ENCODE measurements at regions not wholly inside any gene's neighbourhood (a gene's known extent, or its start where the extent isn't known, plus 50 kb on each side); places are given as distances from the start of the nearest gene placed in this dataset.
A peak's percentile ranks its signal among the peaks of the same experiment; 100 is the strongest.

- ATAC-seq (no peak), DNase-seq (no peak)
- H3K4me1 ChIP-seq (ENCODE audit: insufficient read depth, low read length), result peaks cover 28% of the 10 kb centered on the region
- no peak overlapping the region for H2AFZ ChIP-seq (ENCODE audit: low read length)
- ChIA-PET CTCF (no interaction called here), POLR2A (ENCODE audit: unreplicated experiment) (no interaction called here)
- H3K27me3 ChIP-seq (ENCODE audit: low read length), result no peaks in the 10 kb centered on the region
- H3K27ac ChIP-seq (ENCODE audit: low read length), result peak overlapping the region; percentile 92
- peaks cover 6% of the 10 kb centered on the region for H3F3A ChIP-seq (ENCODE audit: low read length, unreplicated experiment)
- H3K9ac ChIP-seq (ENCODE audit: low read length), result peak overlapping the region; percentile 46; the same call in 1 of the 2 replicates
- 0 out of 2 replicates have a peak, but pooled peaks cover 10% of the 10 kb centered on the region for H3K9me3 ChIP-seq (ENCODE audit: low read length)
- TF ChIP-seq EZH2 (IDR thresholded peaks at IDR 0.05; ENCODE audit: low read length, unreplicated experiment) (no peak), EZH2phosphoT487 (IDR thresholded peaks at IDR 0.05; ENCODE audit: borderline replicate concordance, low read length) (no peak)
- TF ChIP-seq, protein P1, sequence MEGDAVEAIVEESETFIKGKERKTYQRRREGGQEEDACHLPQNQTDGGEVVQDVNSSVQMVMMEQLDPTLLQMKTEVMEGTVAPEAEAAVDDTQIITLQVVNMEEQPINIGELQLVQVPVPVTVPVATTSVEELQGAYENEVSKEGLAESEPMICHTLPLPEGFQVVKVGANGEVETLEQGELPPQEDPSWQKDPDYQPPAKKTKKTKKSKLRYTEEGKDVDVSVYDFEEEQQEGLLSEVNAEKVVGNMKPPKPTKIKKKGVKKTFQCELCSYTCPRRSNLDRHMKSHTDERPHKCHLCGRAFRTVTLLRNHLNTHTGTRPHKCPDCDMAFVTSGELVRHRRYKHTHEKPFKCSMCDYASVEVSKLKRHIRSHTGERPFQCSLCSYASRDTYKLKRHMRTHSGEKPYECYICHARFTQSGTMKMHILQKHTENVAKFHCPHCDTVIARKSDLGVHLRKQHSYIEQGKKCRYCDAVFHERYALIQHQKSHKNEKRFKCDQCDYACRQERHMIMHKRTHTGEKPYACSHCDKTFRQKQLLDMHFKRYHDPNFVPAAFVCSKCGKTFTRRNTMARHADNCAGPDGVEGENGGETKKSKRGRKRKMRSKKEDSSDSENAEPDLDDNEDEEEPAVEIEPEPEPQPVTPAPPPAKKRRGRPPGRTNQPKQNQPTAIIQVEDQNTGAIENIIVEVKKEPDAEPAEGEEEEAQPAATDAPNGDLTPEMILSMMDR (conservative IDR thresholded peaks at IDR 0.05; ENCODE audit: low read depth, low read length), result no peak
- no TSS peak for BruUV-seq (replicated peaks)
- peak overlapping the region; percentile 36; the same call in 1 of the 2 replicates for H3K4me2 ChIP-seq (ENCODE audit: low read length)
- no peaks in the 10 kb centered on the region; the same call in 1 of the 2 replicates for H3K36me3 ChIP-seq (ENCODE audit: low read depth, low read length)
- H3K9me2 ChIP-seq (replicated peaks; ENCODE audit: low read length), result no peaks in the 10 kb centered on the region
- no peaks in the 10 kb centered on the region for H4K20me1 ChIP-seq (ENCODE audit: low read length)
- intact Hi-C loops (cut with micrococcal nuclease), result loop anchor here (1.0 kb wide), 2 partner anchors 21 to 65 kb away; no protein-coding TSS in a partner anchor
- H3K79me2 ChIP-seq (ENCODE audit: low read length), result no peaks in the 10 kb centered on the region
- no peak overlapping the region for H3K4me3 ChIP-seq (ENCODE audit: low read length)
Measured at GRCh38 chr12:114998750-114999128, 314.8 kb upstream of the TBX3 start.

GRCh38 chr12:114998118-114998749 is 314.3 kb upstream of the TBX3 start:
- no peaks in the 10 kb centered on the region for H4K20me1 ChIP-seq (ENCODE audit: low read length)
- H3K4me2 ChIP-seq (ENCODE audit: low read length), result no peak overlapping the region
- no peaks in the 10 kb centered on the region for H3K79me2 ChIP-seq (ENCODE audit: low read length)
- no TSS peak for BruUV-seq (replicated peaks)
- POLR2A ChIA-PET (ENCODE audit: unreplicated experiment), result no interaction called here
- no peak for TF ChIP-seq EZH2 (IDR thresholded peaks at IDR 0.05; ENCODE audit: low read length, unreplicated experiment)
- TF ChIP-seq, protein P1 (conservative IDR thresholded peaks at IDR 0.05; ENCODE audit: low read depth, low read length), result no peak
- no peak for TF ChIP-seq EZH2phosphoT487 (IDR thresholded peaks at IDR 0.05; ENCODE audit: borderline replicate concordance, low read length)
- DNase-seq (no peak), ATAC-seq (no peak)
- no peaks in the 10 kb centered on the region; the same call in 1 of the 2 replicates for H3K36me3 ChIP-seq (ENCODE audit: low read depth, low read length)
- H3K9me3 ChIP-seq (ENCODE audit: low read length), result 0 out of 2 replicates have a peak, but pooled peaks cover 10% of the 10 kb centered on the region
- no peak overlapping the region for H3K9ac ChIP-seq (ENCODE audit: low read length)
- intact Hi-C loops (cut with micrococcal nuclease), result no loop called here
- no peak overlapping the region for H2AFZ ChIP-seq (ENCODE audit: low read length)
- peaks cover 6% of the 10 kb centered on the region for H3F3A ChIP-seq (ENCODE audit: low read length, unreplicated experiment)
- H3K27me3 ChIP-seq (ENCODE audit: low read length), result no peaks in the 10 kb centered on the region
- H3K4me1 ChIP-seq (ENCODE audit: insufficient read depth, low read length), result peaks cover 26% of the 10 kb centered on the region
- no peak overlapping the region for H3K27ac ChIP-seq (ENCODE audit: low read length)
- CTCF ChIA-PET, result no interaction called here
- H3K4me3 ChIP-seq (ENCODE audit: low read length), result no peak overlapping the region
- no peaks in the 10 kb centered on the region for H3K9me2 ChIP-seq (replicated peaks; ENCODE audit: low read length)

- H3K4me1 ChIP-seq (ENCODE audit: insufficient read depth, low read length), result peaks cover 26% of the 10 kb centered on the region
- H3K9ac ChIP-seq (ENCODE audit: low read length), result no peak overlapping the region
- H3K9me3 ChIP-seq (ENCODE audit: low read length), result 0 out of 2 replicates have a peak, but pooled peaks cover 10% of the 10 kb centered on the region
- no peak overlapping the region for H2AFZ ChIP-seq (ENCODE audit: low read length)
- H4K20me1 ChIP-seq (ENCODE audit: low read length), result no peaks in the 10 kb centered on the region
- H3F3A ChIP-seq (ENCODE audit: low read length, unreplicated experiment), result peaks cover 6% of the 10 kb centered on the region
- ATAC-seq, result no peak
- no peaks in the 10 kb centered on the region; the same call in 1 of the 2 replicates for H3K36me3 ChIP-seq (ENCODE audit: low read depth, low read length)
- TF ChIP-seq, protein P1 (conservative IDR thresholded peaks at IDR 0.05; ENCODE audit: low read depth, low read length), result no peak
- no peak for TF ChIP-seq EZH2phosphoT487 (IDR thresholded peaks at IDR 0.05; ENCODE audit: borderline replicate concordance, low read length)
- TF ChIP-seq EZH2 (IDR thresholded peaks at IDR 0.05; ENCODE audit: low read length, unreplicated experiment), result no peak
- BruUV-seq (replicated peaks), result no TSS peak
- H3K27ac ChIP-seq (ENCODE audit: low read length), result no peak overlapping the region
- intact Hi-C loops (cut with micrococcal nuclease), result no loop called here
- CTCF ChIA-PET, result no interaction called here
- no peaks in the 10 kb centered on the region for H3K9me2 ChIP-seq (replicated peaks; ENCODE audit: low read length)
- no peaks in the 10 kb centered on the region for H3K79me2 ChIP-seq (ENCODE audit: low read length)
- no peak overlapping the region for H3K4me2 ChIP-seq (ENCODE audit: low read length)
- H3K27me3 ChIP-seq (ENCODE audit: low read length), result no peaks in the 10 kb centered on the region
- POLR2A ChIA-PET (ENCODE audit: unreplicated experiment), result no interaction called here
- DNase-seq, result no peak
- no peak overlapping the region for H3K4me3 ChIP-seq (ENCODE audit: low read length)
Measured at GRCh38 chr12:114996382-114996781, 312.4 kb upstream of the TBX3 start.
